GM23248 (cell line): ENCODE measurements at regions not wholly inside any gene's neighbourhood (a gene's known extent, or its start where the extent isn't known, plus 50 kb on each side); places are given as distances from the start of the nearest gene placed in this dataset.

Experiments used
- DNase-seq: peaks from one replicate; pipeline ENCODE4 v3.0.0-alpha.2; 2015
- H2AFZ ChIP-seq: fragments of 200-600 bp; sonication (generic); 2 replicates; pipeline ENCODE4 v1.6.1; 2016; ENCODE audit warnings: antibody characterized with exemption
- H3F3A ChIP-seq: fragments of 200-600 bp; sonication (generic); 2 replicates; pipeline ENCODE4 v1.6.1; 2016; ENCODE audit warnings: mild to moderate bottlenecking, antibody characterized with exemption, mixed run types; ENCODE audit not compliant: insufficient read depth
- H3K27ac ChIP-seq: fragments of 200-600 bp; sonication (generic); 2 replicates; pipeline ENCODE4 v1.5.1; 2016; ENCODE audit warnings: mild to moderate bottlenecking
- H3K27me3 ChIP-seq: fragments of 200-600 bp; sonication (generic); replicated peaks from 2 replicates; pipeline ENCODE4 v1.6.1; 2016; ENCODE audit warnings: mild to moderate bottlenecking; ENCODE audit not compliant: insufficient read depth
- H3K36me3 ChIP-seq: fragments of 200-600 bp; sonication (generic); 2 replicates; pipeline ENCODE4 v1.6.1; 2016; ENCODE audit warnings: low read depth, mild to moderate bottlenecking
- H3K4me1 ChIP-seq: fragments of 200-600 bp; sonication (generic); 2 replicates; pipeline ENCODE4 v1.6.1; 2016; ENCODE audit warnings: mild to moderate bottlenecking; ENCODE audit not compliant: insufficient read depth
- H3K4me2 ChIP-seq: fragments of 200-600 bp; sonication (generic); one replicate; pipeline ENCODE4 v1.6.1; 2016; ENCODE audit warnings: mild to moderate bottlenecking; ENCODE audit not compliant: unreplicated experiment
- H3K4me3 ChIP-seq: fragments of 200-600 bp; sonication (generic); 2 replicates; pipeline ENCODE4 v1.5.1; 2016; ENCODE audit warnings: mild to moderate bottlenecking
- H3K79me2 ChIP-seq: fragments of 200-600 bp; sonication (generic); 2 replicates; pipeline ENCODE4 v1.6.1; 2016; ENCODE audit warnings: mild to moderate bottlenecking; ENCODE audit not compliant: insufficient read depth
- H3K9ac ChIP-seq: fragments of 200-600 bp; sonication (generic); 2 replicates; pipeline ENCODE4 v1.6.1; 2016; ENCODE audit warnings: mild to moderate bottlenecking
- H3K9me2 ChIP-seq: fragments of 200-600 bp; sonication (generic); 2 replicates; pipeline ENCODE4 v1.6.1; 2016; ENCODE audit warnings: mixed run types, mild to moderate bottlenecking, moderate library complexity; ENCODE audit not compliant: insufficient read depth
- H3K9me3 ChIP-seq: fragments of 200-600 bp; sonication (generic); one replicate; pipeline ENCODE4 v1.6.1; 2017; ENCODE audit warnings: low read depth
- H4K20me1 ChIP-seq: fragments of 200-600 bp; sonication (generic); 2 replicates; pipeline ENCODE4 v1.6.0; 2016; ENCODE audit not compliant: insufficient read depth
- EZH2 ChIP-seq: fragments of 200-600 bp; sonication (generic); IDR thresholded peaks from 2 replicates; pipeline ENCODE4 v1.6.1; 2018; ENCODE audit warnings: antibody characterized with exemption, mild to moderate bottlenecking; ENCODE audit not compliant: insufficient read depth, poor library complexity, severe bottlenecking
- EZH2phosphoT487 ChIP-seq: fragments of 200-600 bp; sonication (generic); IDR thresholded peaks from 2 replicates; pipeline ENCODE4 v1.6.1; 2018; ENCODE audit warnings: antibody characterized with exemption, moderate library complexity, mild to moderate bottlenecking, low read depth; ENCODE audit not compliant: insufficient read depth
- WGBS, 2 experiments: methylation state at CpG; one replicate each; pipeline ENCODE4 v1.1.6; 2015 to 2017; ENCODE audit warnings: low lambda C conversion rate in 2 of 2, low coverage in 1 of 2; ENCODE audit errors: missing lambda C conversion rate in 2 of 2; 5-methylcytosine and 5-hydroxymethylcytosine counted together
- in situ Hi-C: fragments of 300-500 bp; cut with MboI; formaldehyde crosslinking; loops from 2 replicates; pipeline ENCODE4 v1.15.0; 2020

DNA sequence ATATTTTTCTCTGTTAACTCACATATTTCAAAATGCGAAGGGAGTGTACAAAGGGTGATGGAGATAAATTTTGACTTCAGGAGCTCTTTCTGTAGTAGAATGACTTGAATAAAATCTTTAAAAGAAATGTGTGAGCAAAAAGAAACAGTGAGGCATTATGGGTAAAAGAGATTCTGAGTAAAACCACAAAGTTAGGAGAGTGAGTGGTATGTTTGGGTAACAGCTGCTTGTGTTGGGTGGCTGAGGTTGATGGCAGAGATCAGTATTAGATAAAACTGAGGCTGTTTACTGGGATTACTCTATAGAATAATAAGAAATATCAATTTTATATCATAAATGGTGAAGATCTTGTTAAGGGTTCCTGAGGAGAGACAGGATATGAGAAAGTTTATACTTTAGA is 434.2 kb upstream of the AMOT start:
- H3K27me3 ChIP-seq, result no peaks in the 10 kb centered on the region

DNA sequence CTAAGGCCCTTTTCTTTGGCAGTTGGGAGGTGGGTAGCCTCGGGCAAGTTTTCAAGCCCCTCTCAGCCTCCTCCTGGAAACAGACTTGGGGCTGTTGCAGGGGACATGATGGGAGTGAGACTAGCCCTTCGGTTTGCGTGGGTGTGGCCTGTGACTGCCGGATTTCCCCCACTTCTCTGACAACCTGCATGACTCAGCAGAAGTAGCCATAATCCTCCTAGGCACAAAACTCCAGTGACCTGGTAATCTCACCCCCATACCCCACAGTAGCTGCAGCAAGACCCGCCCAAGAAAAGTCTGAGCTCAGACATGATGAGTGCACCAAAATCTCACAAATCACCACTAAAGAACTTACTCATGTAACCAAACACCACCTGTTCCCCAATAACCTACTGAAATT is 433.7 kb upstream of the AMOT start:
- TF ChIP-seq EZH2, result no peak
- no peak for TF ChIP-seq EZH2phosphoT487
- no peaks in the 10 kb centered on the region for H3K36me3 ChIP-seq
- H3K9ac ChIP-seq, result no peak overlapping the region
- H2AFZ ChIP-seq, result no peak overlapping the region
- no peaks in the 10 kb centered on the region for H3K79me2 ChIP-seq
- in situ Hi-C loops, result no loop called here
- no peak overlapping the region for H3K4me3 ChIP-seq
- no peaks in the 10 kb centered on the region for H3K27me3 ChIP-seq
- no peak overlapping the region for H3K4me2 ChIP-seq
- 86% methylated on average over 4 of the region's 5 CpGs; no CpG with 5 or more reads in 1 of the 2 experiments for WGBS, 2 experiments
- no peaks in the 10 kb centered on the region for H3K9me2 ChIP-seq
- no peaks in the 10 kb centered on the region for H3F3A ChIP-seq
- no peak overlapping the region for H3K27ac ChIP-seq
- H3K9me3 ChIP-seq, result no peaks in the 10 kb centered on the region
- H4K20me1 ChIP-seq, result no peaks in the 10 kb centered on the region
- H3K4me1 ChIP-seq, result no peaks in the 10 kb centered on the region
- no peak for DNase-seq

More for the DNA sequence above, 434.2 kb upstream of the AMOT start:
- Histone ChIP-seq H2AFZ (no peak overlapping the region), H3K4me2 (no peak overlapping the region), H3K36me3 (no peaks in the 10 kb centered on the region), H3F3A (no peaks in the 10 kb centered on the region), H4K20me1 (no peaks in the 10 kb centered on the region), H3K27ac (no peak overlapping the region), H3K79me2 (no peaks in the 10 kb centered on the region), H3K4me1 (no peaks in the 10 kb centered on the region), H3K9me2 (no peaks in the 10 kb centered on the region), H3K9ac (no peak overlapping the region), H3K9me3 (no peaks in the 10 kb centered on the region), H3K4me3 (no peak overlapping the region)
- no peak for DNase-seq
- in situ Hi-C loops, result no loop called here
- 82 to 85% methylated on average over 1 of the region's 1 CpG for WGBS, 2 experiments
- TF ChIP-seq EZH2, result no peak
- no peak for TF ChIP-seq EZH2phosphoT487

DNA sequence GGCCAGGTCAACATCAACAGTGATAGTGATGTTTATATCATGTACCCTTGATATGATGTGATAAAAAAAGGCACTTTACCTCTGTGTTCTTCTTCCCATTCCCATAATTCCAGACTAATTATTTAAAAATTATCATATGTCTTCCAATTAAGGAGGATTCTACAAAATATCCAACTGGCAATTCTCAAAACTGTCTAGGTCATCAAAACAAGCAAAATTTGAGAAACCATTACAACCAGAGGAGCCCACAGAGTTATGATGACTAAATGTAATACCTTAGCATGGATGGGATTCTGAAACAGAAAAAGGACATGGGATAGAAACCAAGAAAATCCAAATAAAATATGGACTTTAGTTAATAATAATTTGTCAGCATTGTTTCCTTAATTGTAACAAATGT is 428.6 kb upstream of the AMOT start:
- Histone ChIP-seq H3K9ac (no peak overlapping the region), H3K9me2 (no peaks in the 10 kb centered on the region), H3K4me3 (no peak overlapping the region), H3K4me2 (no peak overlapping the region), H3K27me3 (no peaks in the 10 kb centered on the region), H3K4me1 (no peaks in the 10 kb centered on the region), H3K36me3 (no peaks in the 10 kb centered on the region), H4K20me1 (no peaks in the 10 kb centered on the region), H3K79me2 (no peaks in the 10 kb centered on the region), H3F3A (no peaks in the 10 kb centered on the region), H2AFZ (no peak overlapping the region), H3K9me3 (no peaks in the 10 kb centered on the region), H3K27ac (no peak overlapping the region)
- no peak for DNase-seq
- in situ Hi-C loops, result no loop called here
- TF ChIP-seq EZH2phosphoT487 (no peak), EZH2 (no peak)

DNA sequence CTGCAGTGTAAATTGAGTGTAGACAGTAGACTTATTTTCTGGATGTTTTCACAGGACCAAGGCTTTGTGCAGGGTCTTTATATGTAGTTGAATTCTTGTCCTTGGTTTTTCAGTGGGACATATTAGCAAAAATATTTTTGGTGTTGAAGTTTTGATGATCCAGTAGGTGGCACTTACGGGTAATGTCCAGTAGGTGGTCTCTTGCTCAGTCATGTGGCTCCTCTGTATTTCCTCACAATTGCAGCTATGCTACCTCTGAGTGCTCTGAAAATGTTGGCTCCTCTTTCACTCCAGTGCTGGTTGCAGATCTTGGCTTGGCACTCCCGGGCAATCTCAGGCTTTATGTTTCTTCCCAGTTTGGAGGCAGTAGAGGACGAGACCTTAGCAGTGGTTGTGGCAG is 419.8 kb upstream of the AMOT start:
- Histone ChIP-seq H3K79me2 (no peaks in the 10 kb centered on the region), H3K27ac (no peak overlapping the region), H4K20me1 (no peaks in the 10 kb centered on the region), H3K36me3 (no peaks in the 10 kb centered on the region), H3K4me1 (no peaks in the 10 kb centered on the region), H3K4me3 (no peak overlapping the region), H3K9me2 (no peaks in the 10 kb centered on the region), H3K9ac (no peak overlapping the region), H3F3A (no peaks in the 10 kb centered on the region), H2AFZ (no peak overlapping the region), H3K9me3 (no peaks in the 10 kb centered on the region), H3K4me2 (no peak overlapping the region), H3K27me3 (no peaks in the 10 kb centered on the region)
- in situ Hi-C loops, result no loop called here
- no peak for TF ChIP-seq EZH2
- no peak for TF ChIP-seq EZH2phosphoT487
- WGBS, 2 experiments, result 79 to 85% methylated on average over 2 to 3 of the region's 3 CpGs
- DNase-seq, result peak; percentile 7

DNA sequence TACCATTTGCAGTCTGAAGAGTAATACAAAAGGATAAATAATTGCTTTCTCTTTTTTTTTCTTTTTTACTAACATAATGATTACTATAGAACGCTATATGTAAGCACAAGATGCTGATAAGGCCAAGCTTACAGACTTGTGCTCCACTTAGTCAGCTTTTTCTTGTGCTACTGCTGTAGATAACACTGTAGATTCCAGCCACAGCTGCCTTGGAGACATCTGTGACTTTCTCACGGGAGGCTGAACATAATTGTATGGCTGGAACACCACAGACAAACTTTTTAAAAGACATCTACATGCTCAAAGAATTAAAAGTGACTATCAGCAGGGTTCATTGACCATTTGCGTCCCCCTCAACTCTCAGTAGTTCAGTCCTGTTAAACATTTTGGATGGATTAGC is 381.7 kb upstream of the AMOT start:
- no peak for DNase-seq
- H3F3A ChIP-seq, result no peaks in the 10 kb centered on the region
- H3K36me3 ChIP-seq, result no peaks in the 10 kb centered on the region
- H3K9me2 ChIP-seq, result no peaks in the 10 kb centered on the region
- H3K4me3 ChIP-seq, result no peak overlapping the region
- WGBS, 2 experiments, result 14 to 19% methylated on average over 3 of the region's 3 CpGs
- no peaks in the 10 kb centered on the region for H3K9me3 ChIP-seq
- H3K27ac ChIP-seq, result no peak overlapping the region
- no peaks in the 10 kb centered on the region for H3K4me1 ChIP-seq
- in situ Hi-C loops, result no loop called here
- H3K79me2 ChIP-seq, result no peaks in the 10 kb centered on the region
- H3K4me2 ChIP-seq, result no peak overlapping the region
- H3K9ac ChIP-seq, result no peak overlapping the region
- H2AFZ ChIP-seq, result no peak overlapping the region
- H4K20me1 ChIP-seq, result no peaks in the 10 kb centered on the region
- no peaks in the 10 kb centered on the region for H3K27me3 ChIP-seq
- no peak for TF ChIP-seq EZH2
- TF ChIP-seq EZH2phosphoT487, result no peak
